ENCODE measurements at regions not wholly inside any gene's neighbourhood (a gene's known extent, or its start where the extent isn't known, plus 50 kb on each side); places are given as distances from the start of the nearest gene placed in this dataset.

DNA sequence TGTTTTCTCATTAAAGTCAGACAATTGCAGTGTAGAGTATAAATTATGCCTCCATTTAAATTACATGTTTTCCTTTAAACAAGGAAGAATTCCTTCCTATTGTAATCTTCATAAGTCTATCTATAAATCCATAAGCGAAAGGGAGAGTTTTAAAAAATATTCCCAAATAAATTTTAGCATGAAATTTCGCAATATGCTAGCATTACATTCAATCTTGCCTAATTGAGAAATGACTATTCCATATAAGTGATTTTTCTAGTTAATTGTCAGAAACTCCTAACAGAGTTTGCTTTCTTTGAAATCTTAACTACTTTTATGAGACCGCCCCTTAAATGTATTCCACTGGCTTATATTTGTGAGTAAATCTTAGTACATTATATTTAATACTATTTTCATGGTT, 133.1 kb upstream of the CRIM1 start:
- Histone ChIP-seq H3K36me3 (no peaks in the 10 kb centered on the region), H3K9me3 (no peaks in the 10 kb centered on the region), H3K27me3 (no peaks in the 10 kb centered on the region), H3K27ac (no peak overlapping the region), H3K4me1 (no peaks in the 10 kb centered on the region), H3K4me3 (no peak overlapping the region)
- FAIRE-seq (no peak), DNase-seq (no peak), ATAC-seq (no peak)
- WGBS, 2 donors = 63 to 84% methylated on average over 3 of the region's 3 CpGs
- intact Hi-C loops (cut with DNase I) = no loop called here
- TF ChIP-seq, protein P1, sequence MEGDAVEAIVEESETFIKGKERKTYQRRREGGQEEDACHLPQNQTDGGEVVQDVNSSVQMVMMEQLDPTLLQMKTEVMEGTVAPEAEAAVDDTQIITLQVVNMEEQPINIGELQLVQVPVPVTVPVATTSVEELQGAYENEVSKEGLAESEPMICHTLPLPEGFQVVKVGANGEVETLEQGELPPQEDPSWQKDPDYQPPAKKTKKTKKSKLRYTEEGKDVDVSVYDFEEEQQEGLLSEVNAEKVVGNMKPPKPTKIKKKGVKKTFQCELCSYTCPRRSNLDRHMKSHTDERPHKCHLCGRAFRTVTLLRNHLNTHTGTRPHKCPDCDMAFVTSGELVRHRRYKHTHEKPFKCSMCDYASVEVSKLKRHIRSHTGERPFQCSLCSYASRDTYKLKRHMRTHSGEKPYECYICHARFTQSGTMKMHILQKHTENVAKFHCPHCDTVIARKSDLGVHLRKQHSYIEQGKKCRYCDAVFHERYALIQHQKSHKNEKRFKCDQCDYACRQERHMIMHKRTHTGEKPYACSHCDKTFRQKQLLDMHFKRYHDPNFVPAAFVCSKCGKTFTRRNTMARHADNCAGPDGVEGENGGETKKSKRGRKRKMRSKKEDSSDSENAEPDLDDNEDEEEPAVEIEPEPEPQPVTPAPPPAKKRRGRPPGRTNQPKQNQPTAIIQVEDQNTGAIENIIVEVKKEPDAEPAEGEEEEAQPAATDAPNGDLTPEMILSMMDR (IDR thresholded peaks at IDR 0.05) = no peak

DNA sequence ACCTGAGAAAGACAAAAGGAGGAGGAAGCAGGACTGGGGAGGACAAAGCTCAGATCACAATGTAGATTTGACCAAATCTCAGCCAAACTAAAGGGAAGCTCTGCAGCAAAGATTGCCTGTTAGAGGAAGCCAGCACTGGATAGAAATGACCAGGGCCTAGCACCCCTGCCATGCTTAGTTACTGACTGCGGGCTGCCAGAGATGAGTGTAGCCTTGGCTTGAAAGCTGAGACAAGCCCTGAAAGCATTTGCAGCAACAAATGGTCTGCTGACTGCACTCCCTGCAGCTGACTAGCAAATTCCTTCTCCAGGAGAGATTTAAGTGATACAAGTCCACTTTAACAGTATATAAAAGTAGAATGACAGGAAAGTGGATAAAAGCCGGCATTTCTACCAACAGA, 140.9 kb upstream of the CRIM1 start:
- no peak for DNase-seq
- TF ChIP-seq, protein P1 (IDR thresholded peaks at IDR 0.05) = no peak
- intact Hi-C loops (cut with DNase I) = no loop called here

DNA sequence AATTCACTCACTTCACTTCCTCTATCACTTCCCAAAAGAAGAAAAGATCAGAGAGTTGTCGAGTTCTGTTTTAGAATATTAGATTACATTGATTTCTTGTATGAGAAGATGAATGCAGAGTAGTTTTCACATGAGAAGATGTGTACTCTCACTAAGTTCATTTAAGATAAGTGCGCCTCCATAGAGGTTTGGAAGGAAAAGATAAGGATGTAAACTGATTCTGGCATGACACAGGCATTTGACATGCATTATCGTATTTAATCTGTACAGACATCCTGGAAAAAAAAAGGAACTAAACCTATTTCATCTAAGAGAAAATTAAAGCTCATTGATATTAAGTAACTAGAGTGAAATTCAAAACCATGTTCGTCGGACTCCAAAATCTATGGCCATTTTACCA, 152.2 kb upstream of the CRIM1 start:
- 68 to 82% methylated on average over 5 of the region's 5 CpGs for WGBS, 2 donors
- H3K36me3 ChIP-seq = no peaks in the 10 kb centered on the region
- H3K4me3 ChIP-seq = no peak overlapping the region
- TF ChIP-seq, protein P1 (IDR thresholded peaks at IDR 0.05) = no peak
- H3K27ac ChIP-seq = no peak overlapping the region
- DNase-seq (no peak), FAIRE-seq (no peak), ATAC-seq (no peak)
- no peaks in the 10 kb centered on the region for H3K27me3 ChIP-seq
- no peaks in the 10 kb centered on the region for H3K9me3 ChIP-seq
- intact Hi-C loops (cut with DNase I) = no loop called here
- H3K4me1 ChIP-seq = no peaks in the 10 kb centered on the region

More for the DNA sequence above, 140.9 kb upstream of the CRIM1 start:
- ATAC-seq (no peak), FAIRE-seq (no peak)
- H3K36me3 ChIP-seq = no peaks in the 10 kb centered on the region
- WGBS, 2 donors = 48 to 61% methylated on average over 2 of the region's 2 CpGs
- no peak overlapping the region for H3K27ac ChIP-seq
- H3K4me1 ChIP-seq = no peaks in the 10 kb centered on the region
- H3K4me3 ChIP-seq = no peak overlapping the region
- H3K27me3 ChIP-seq = no peaks in the 10 kb centered on the region
- no peaks in the 10 kb centered on the region for H3K9me3 ChIP-seq

DNA sequence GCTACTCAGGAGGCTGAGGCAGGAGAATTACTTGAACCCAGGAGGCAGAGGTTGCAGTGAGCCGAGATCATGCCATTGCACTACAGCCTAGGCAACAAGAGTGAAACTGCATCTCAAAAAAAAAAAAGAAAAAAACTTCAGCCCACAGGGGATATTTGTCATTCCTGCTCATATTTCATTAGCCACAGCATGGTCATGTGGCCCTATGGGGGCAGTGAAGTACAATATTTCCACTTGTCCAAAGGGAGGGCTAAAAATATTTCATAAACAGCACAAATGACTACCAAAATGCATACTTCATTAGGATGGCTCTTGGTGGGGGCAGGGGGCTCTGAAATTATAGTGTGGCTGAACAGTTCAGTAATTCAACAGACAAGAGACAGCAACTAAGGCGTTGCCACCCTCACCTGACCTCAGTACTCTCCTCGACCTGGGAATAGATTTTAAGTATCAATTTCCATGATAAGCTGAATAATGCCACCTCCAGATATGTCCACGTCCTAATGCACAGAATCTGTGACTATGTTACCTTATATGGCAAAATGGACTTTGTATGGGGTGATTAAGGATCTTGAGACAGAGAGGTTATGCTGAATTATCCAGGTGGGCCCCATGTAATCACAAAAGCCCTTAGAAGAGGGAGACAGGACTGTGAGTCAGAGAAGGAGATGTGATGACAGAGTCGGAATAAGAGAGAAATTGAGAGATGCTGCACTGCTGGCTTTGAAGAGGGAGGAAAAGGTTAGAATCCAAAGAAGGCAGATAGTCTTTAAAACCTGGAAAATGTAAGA, 158.2 kb upstream of the CRIM1 start:
- intact Hi-C loops (cut with DNase I) = no loop called here
- FAIRE-seq (no peak), ATAC-seq (no peak), DNase-seq (no peak)
- 50 to 57% methylated on average over 5 of the region's 5 CpGs for WGBS, 2 donors
- TF ChIP-seq, protein P1 (IDR thresholded peaks at IDR 0.05) = no peak
- Histone ChIP-seq H3K27ac (no peak overlapping the region), H3K4me1 (peaks cover 0 to 8% (median 0%) of the 10 kb centered on the region in 3 donors), H3K9me3 (no peaks in the 10 kb centered on the region), H3K27me3 (no peaks in the 10 kb centered on the region), H3K4me3 (no peak overlapping the region), H3K36me3 (no peaks in the 10 kb centered on the region)

DNA sequence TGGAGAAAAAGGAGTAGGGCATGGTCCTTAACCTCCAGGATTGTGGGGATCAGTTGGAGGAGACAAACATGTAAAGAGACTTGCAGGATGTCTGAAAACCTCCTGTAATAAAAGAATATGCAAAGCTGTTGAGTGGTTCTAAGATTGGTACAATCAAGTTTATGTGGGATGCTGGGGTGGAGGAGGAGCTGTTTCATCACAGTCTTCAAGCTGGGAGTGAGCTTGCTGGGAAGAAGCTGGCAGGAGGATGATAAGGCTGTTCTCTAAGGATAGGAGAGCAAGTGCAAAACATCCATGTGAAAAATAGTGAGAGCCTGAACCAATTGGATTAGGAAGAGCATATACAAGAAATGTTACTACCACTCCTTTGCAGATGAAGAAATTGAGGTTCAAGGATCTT, 161.9 kb upstream of the CRIM1 start:
- H3K27ac ChIP-seq = no peak overlapping the region
- FAIRE-seq (no peak), ATAC-seq (no peak), DNase-seq (no peak)
- intact Hi-C loops (cut with DNase I) = no loop called here
- no peaks in the 10 kb centered on the region for H3K9me3 ChIP-seq
- no peaks in the 10 kb centered on the region for H3K36me3 ChIP-seq
- TF ChIP-seq, protein P1 (IDR thresholded peaks at IDR 0.05) = no peak
- H3K27me3 ChIP-seq = no peaks in the 10 kb centered on the region
- H3K4me1 ChIP-seq = peaks cover 0 to 8% (median 0%) of the 10 kb centered on the region in 3 donors
- no peak overlapping the region for H3K4me3 ChIP-seq
